GM23338 (cell line): ENCODE measurements at regions not wholly inside any gene's neighbourhood (a gene's known extent, or its start where the extent isn't known, plus 50 kb on each side); places are given as distances from the start of the nearest gene placed in this dataset.

Source experiments
- CREB1 ChIP-seq: fragments of 250-450 bp; sonication (Bioruptor Pico); IDR thresholded peaks from 2 replicates; pipeline ENCODE4 v1.5.0; 2020; ENCODE audit warnings: low read depth, mild to moderate bottlenecking, moderate library complexity
- JUNB ChIP-seq: IDR thresholded peaks from one replicate; pipeline ENCODE4 v1.6.1; 2016; ENCODE audit warnings: antibody characterized with exemption; ENCODE audit not compliant: unreplicated experiment
- NANOG ChIP-seq: IDR thresholded peaks from 2 replicates; pipeline ENCODE4 v1.6.1; 2016; ENCODE audit warnings: antibody characterized with exemption, borderline replicate concordance
- STAT1 ChIP-seq: IDR thresholded peaks from one replicate; pipeline ENCODE4 v1.6.1; 2016; ENCODE audit warnings: antibody characterized with exemption; ENCODE audit not compliant: unreplicated experiment
- ZNF114 ChIP-seq: fragments of 250-450 bp; sonication (Bioruptor Pico); IDR thresholded peaks from 2 replicates; pipeline ENCODE4 v1.5.0; 2020; ENCODE audit warnings: mild to moderate bottlenecking, moderate library complexity
- ZNF331 ChIP-seq: fragments of 250-450 bp; sonication (Bioruptor Pico); IDR thresholded peaks from 2 replicates; pipeline ENCODE4 v1.5.0; 2020; ENCODE audit warnings: low read depth, mild to moderate bottlenecking, moderate library complexity
- TF ChIP-seq, protein P1 (sequence below): fragments of 250-450 bp; sonication (Bioruptor Pico); IDR thresholded peaks from 2 replicates; pipeline ENCODE4 v1.5.0; 2020; ENCODE audit warnings: mild to moderate bottlenecking, moderate library complexity
- TF ChIP-seq, protein P2 (sequence below): IDR thresholded peaks from one replicate; pipeline ENCODE4 v1.6.1; 2018; ENCODE audit warnings: antibody characterized with exemption; ENCODE audit not compliant: unreplicated experiment

DNA sequence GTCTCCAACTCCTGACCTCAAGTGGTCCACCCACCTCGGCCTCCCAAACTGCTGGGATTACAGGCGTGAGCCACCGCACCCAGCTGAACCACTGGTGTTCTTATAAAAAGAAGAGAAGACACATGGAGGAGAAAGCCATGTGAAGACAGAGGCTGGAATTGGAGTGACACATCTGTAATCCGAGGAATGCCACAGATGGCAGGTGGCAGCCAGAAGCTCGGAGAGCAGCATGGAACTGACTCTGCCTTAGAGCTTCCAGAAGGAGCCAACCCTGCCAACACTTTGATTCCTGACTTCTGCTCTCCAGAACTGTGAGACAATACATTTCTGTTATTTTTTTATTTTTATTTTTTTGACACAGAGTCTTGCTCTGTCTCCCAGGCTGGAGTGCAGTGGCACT is 59.0 kb upstream of the ATP2B4 start (continued):
- TF ChIP-seq, protein P1, sequence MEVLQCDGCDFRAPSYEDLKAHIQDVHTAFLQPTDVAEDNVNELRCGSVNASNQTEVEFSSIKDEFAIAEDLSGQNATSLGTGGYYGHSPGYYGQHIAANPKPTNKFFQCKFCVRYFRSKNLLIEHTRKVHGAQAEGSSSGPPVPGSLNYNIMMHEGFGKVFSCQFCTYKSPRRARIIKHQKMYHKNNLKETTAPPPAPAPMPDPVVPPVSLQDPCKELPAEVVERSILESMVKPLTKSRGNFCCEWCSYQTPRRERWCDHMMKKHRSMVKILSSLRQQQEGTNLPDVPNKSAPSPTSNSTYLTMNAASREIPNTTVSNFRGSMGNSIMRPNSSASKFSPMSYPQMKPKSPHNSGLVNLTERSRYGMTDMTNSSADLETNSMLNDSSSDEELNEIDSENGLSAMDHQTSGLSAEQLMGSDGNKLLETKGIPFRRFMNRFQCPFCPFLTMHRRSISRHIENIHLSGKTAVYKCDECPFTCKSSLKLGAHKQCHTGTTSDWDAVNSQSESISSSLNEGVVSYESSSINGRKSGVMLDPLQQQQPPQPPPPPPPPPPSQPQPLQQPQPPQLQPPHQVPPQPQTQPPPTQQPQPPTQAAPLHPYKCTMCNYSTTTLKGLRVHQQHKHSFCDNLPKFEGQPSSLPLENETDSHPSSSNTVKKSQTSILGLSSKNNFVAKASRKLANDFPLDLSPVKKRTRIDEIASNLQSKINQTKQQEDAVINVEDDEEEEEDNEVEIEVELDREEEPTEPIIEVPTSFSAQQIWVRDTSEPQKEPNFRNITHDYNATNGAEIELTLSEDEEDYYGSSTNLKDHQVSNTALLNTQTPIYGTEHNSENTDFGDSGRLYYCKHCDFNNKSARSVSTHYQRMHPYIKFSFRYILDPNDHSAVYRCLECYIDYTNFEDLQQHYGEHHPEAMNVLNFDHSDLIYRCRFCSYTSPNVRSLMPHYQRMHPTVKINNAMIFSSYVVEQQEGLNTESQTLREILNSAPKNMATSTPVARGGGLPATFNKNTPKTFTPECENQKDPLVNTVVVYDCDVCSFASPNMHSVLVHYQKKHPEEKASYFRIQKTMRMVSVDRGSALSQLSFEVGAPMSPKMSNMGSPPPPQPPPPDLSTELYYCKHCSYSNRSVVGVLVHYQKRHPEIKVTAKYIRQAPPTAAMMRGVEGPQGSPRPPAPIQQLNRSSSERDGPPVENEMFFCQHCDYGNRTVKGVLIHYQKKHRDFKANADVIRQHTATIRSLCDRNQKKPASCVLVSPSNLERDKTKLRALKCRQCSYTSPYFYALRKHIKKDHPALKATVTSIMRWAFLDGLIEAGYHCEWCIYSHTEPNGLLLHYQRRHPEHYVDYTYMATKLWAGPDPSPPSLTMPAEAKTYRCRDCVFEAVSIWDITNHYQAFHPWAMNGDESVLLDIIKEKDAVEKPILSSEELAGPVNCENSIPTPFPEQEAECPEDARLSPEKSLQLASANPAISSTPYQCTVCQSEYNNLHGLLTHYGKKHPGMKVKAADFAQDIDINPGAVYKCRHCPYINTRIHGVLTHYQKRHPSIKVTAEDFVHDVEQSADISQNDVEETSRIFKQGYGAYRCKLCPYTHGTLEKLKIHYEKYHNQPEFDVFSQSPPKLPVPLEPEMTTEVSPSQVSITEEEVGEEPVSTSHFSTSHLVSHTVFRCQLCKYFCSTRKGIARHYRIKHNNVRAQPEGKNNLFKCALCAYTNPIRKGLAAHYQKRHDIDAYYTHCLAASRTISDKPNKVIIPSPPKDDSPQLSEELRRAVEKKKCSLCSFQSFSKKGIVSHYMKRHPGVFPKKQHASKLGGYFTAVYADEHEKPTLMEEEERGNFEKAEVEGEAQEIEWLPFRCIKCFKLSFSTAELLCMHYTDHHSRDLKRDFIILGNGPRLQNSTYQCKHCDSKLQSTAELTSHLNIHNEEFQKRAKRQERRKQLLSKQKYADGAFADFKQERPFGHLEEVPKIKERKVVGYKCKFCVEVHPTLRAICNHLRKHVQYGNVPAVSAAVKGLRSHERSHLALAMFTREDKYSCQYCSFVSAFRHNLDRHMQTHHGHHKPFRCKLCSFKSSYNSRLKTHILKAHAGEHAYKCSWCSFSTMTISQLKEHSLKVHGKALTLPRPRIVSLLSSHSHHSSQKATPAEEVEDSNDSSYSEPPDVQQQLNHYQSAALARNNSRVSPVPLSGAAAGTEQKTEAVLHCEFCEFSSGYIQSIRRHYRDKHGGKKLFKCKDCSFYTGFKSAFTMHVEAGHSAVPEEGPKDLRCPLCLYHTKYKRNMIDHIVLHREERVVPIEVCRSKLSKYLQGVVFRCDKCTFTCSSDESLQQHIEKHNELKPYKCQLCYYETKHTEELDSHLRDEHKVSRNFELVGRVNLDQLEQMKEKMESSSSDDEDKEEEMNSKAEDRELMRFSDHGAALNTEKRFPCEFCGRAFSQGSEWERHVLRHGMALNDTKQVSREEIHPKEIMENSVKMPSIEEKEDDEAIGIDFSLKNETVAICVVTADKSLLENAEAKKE (CRISPR knock-in tag) = no peak
- TF ChIP-seq ZNF331 = no peak
- TF ChIP-seq STAT1 = no peak
- TF ChIP-seq, protein P2, sequence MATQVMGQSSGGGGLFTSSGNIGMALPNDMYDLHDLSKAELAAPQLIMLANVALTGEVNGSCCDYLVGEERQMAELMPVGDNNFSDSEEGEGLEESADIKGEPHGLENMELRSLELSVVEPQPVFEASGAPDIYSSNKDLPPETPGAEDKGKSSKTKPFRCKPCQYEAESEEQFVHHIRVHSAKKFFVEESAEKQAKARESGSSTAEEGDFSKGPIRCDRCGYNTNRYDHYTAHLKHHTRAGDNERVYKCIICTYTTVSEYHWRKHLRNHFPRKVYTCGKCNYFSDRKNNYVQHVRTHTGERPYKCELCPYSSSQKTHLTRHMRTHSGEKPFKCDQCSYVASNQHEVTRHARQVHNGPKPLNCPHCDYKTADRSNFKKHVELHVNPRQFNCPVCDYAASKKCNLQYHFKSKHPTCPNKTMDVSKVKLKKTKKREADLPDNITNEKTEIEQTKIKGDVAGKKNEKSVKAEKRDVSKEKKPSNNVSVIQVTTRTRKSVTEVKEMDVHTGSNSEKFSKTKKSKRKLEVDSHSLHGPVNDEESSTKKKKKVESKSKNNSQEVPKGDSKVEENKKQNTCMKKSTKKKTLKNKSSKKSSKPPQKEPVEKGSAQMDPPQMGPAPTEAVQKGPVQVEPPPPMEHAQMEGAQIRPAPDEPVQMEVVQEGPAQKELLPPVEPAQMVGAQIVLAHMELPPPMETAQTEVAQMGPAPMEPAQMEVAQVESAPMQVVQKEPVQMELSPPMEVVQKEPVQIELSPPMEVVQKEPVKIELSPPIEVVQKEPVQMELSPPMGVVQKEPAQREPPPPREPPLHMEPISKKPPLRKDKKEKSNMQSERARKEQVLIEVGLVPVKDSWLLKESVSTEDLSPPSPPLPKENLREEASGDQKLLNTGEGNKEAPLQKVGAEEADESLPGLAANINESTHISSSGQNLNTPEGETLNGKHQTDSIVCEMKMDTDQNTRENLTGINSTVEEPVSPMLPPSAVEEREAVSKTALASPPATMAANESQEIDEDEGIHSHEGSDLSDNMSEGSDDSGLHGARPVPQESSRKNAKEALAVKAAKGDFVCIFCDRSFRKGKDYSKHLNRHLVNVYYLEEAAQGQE = no peak
- TF ChIP-seq JUNB = no peak
- no peak for TF ChIP-seq NANOG
- TF ChIP-seq CREB1 (CRISPR knock-in tag) = no peak
- no peak for TF ChIP-seq ZNF114
